IMR-90 (cell line): ENCODE measurements at regions not wholly inside any gene's neighbourhood (a gene's known extent, or its start where the extent isn't known, plus 50 kb on each side); places are given as distances from the start of the nearest gene placed in this dataset.

Experiments used
- BHLHE40 ChIP-seq: fragments of 150-350 bp; IDR thresholded peaks from 2 replicates; pipeline ENCODE4 v1.6.1; 2016; ENCODE audit warnings: mild to moderate bottlenecking, low read depth, low read length
- NFE2L2 ChIP-seq: fragments of 150-350 bp; IDR thresholded peaks from 2 replicates; pipeline ENCODE4 v1.6.1; 2016; ENCODE audit warnings: low read depth, mild to moderate bottlenecking, low read length

- TF ChIP-seq BHLHE40: no peak
- no peak for TF ChIP-seq NFE2L2
Observed at GRCh38 chr18:78741381-78742217, 238.0 kb upstream of the SALL3 start.
